IPS DF 4.7 (cell line): ENCODE measurements at regions not wholly inside any gene's neighbourhood (a gene's known extent, or its start where the extent isn't known, plus 50 kb on each side); places are given as distances from the start of the nearest gene placed in this dataset.
"Not testable (repeated sequence)": the region's sequence is repeated elsewhere in the genome, so short reads cannot be mapped to it uniquely, and the experiment has no call there.

ENCODE experiments used
- DNase-seq: peaks from one replicate; pipeline ENCODE4 v3.0.0-alpha.2; 2013; ENCODE audit warnings: low spot score; ENCODE audit errors: extremely low read depth

GRCh38 chr6:165794179-165794601 lies 131.1 kb upstream of the PDE10A start:
- no peak for DNase-seq

GRCh38 chr6:165793287-165793825 lies 130.3 kb upstream of the PDE10A start:
- no peak for DNase-seq

- DNase-seq = no peak
These were observed 128.9 kb upstream of the PDE10A start for GRCh38 chr6:165791876-165792437.

- DNase-seq = no peak
These were observed 128.3 kb upstream of the PDE10A start for GRCh38 chr6:165791306-165791705.

- DNase-seq = no peak
These were observed 119.8 kb upstream of the PDE10A start for GRCh38 chr6:165782812-165783211.

- DNase-seq = no peak
These were observed 119.1 kb upstream of the PDE10A start for GRCh38 chr6:165782134-165782533.

GRCh38 chr6:165777680-165778079 lies 114.6 kb upstream of the PDE10A start:
- DNase-seq = no peak

GRCh38 chr6:165776691-165777090 lies 113.7 kb upstream of the PDE10A start:
- DNase-seq = no peak

GRCh38 chr6:165775721-165776120 lies 112.7 kb upstream of the PDE10A start:
- no peak for DNase-seq

GRCh38 chr6:165774903-165775601 lies 112.0 kb upstream of the PDE10A start:
- no peak for DNase-seq

GRCh38 chr6:165770397-165771082 lies 107.5 kb upstream of the PDE10A start:
- no peak for DNase-seq

- no peak for DNase-seq
These were observed 106.8 kb upstream of the PDE10A start for GRCh38 chr6:165769884-165770283.

- DNase-seq = no peak
These were observed 106.4 kb upstream of the PDE10A start for GRCh38 chr6:165769401-165769800.

- no peak for DNase-seq
These were observed 105.9 kb upstream of the PDE10A start for GRCh38 chr6:165768961-165769360.

- DNase-seq = no peak
These were observed 104.2 kb upstream of the PDE10A start for GRCh38 chr6:165767228-165767627.

- DNase-seq = no peak
These were observed 103.4 kb upstream of the PDE10A start for GRCh38 chr6:165766457-165766856.

- no peak for DNase-seq
These were observed 103.0 kb upstream of the PDE10A start for GRCh38 chr6:165766026-165766425.

- not testable (repeated sequence) for DNase-seq
These were observed 102.2 kb upstream of the PDE10A start for GRCh38 chr6:165765256-165765655.

- DNase-seq = no peak
These were observed 99.8 kb upstream of the PDE10A start for GRCh38 chr6:165762876-165763275.

- DNase-seq = no peak
These were observed 99.1 kb upstream of the PDE10A start for GRCh38 chr6:165762125-165762524.

- DNase-seq = no peak
These were observed 97.8 kb upstream of the PDE10A start for GRCh38 chr6:165760803-165761185.

- no peak for DNase-seq
These were observed 97.2 kb upstream of the PDE10A start for GRCh38 chr6:165760126-165760802.
